GM10248 (cell line): ENCODE measurements at regions not wholly inside any gene's neighbourhood (a gene's known extent, or its start where the extent isn't known, plus 50 kb on each side); places are given as distances from the start of the nearest gene placed in this dataset.

Experiments
- CTCF ChIA-PET: fragments of 300-600 bp; sonication (Branson Sonifier 250); formaldehyde crosslinking; extraction: SDS; loops from one replicate; lab custom pipeline; 2021; ENCODE audit warnings: antibody characterized with exemption; lab: Yijun Ruan, JAX
- POLR2A ChIA-PET: fragments of 350-650 bp; sonication (Branson Sonifier 250); formaldehyde crosslinking; extraction: SDS; loops from one replicate; lab custom pipeline; 2020; ENCODE audit warnings: antibody characterized with exemption; lab: Yijun Ruan, JAX
- DNase-seq: peaks from one replicate; pipeline ENCODE4 v3.0.0; 2012; ENCODE audit errors: extremely low spot score
- TF ChIP-seq, protein P1 (sequence below): IDR thresholded peaks from 2 replicates; pipeline ENCODE4 v1.5.1; 2012; ENCODE audit warnings: mild to moderate bottlenecking, low read depth; ENCODE audit errors: extremely low read depth, missing control alignments, control extremely low read depth

DNA sequence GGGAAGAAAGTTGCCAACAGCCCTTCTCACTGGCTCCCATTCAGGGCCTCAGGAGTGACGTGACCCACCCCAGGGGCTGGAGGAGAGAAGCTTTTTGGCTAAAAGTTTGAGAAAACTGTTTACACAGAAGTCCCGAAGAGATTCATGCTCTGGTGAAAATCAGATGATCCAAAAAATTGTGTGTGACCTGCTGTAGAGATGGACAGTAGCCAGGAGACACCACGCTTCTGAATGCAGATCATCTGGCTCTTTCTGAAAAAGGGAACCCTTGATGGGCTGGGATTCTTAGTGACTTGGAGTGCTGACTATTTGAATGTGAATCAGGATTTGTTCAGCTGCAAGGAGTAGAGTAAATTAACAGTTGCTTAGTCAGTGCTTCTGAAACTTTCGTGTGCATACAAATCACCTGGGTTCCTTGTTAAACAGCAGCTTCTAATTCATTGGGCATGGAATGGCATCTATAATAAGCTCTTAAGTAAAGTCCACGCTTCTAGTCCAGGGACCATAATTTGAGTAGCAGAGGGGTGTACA is 265.1 kb downstream of the PREX1 start:
- ChIA-PET CTCF (interaction anchor here (1.1 to 1.5 kb wide), 3 partner anchors 19 to 82 kb away, joined by 3 read pairs; no protein-coding TSS in a partner anchor), POLR2A (no interaction called here)
- no peak for DNase-seq
- TF ChIP-seq, protein P1, sequence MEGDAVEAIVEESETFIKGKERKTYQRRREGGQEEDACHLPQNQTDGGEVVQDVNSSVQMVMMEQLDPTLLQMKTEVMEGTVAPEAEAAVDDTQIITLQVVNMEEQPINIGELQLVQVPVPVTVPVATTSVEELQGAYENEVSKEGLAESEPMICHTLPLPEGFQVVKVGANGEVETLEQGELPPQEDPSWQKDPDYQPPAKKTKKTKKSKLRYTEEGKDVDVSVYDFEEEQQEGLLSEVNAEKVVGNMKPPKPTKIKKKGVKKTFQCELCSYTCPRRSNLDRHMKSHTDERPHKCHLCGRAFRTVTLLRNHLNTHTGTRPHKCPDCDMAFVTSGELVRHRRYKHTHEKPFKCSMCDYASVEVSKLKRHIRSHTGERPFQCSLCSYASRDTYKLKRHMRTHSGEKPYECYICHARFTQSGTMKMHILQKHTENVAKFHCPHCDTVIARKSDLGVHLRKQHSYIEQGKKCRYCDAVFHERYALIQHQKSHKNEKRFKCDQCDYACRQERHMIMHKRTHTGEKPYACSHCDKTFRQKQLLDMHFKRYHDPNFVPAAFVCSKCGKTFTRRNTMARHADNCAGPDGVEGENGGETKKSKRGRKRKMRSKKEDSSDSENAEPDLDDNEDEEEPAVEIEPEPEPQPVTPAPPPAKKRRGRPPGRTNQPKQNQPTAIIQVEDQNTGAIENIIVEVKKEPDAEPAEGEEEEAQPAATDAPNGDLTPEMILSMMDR: no peak

DNA sequence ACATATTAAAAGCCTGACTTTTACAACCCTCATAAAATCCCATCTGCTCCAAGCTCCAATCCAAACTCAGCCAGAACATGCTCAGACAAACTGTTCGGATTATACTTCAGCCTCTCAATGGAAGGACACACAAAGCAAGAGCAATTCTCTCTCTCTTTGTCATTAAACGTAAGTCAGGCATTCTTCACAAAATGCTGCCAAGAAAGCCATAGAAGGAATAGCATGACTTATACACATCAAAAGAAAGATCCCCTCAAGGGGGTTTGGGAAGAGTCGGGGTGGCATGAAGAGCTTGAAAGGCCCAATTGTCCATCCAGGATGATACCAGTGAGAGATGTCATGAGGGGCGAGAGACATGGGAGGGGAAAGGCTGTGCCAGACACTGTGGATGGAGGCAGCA is 268.9 kb downstream of the PREX1 start:
- CTCF ChIA-PET: interaction anchor here (1.0 to 2.4 kb wide), 3 partner anchors 22 to 62 kb away, joined by 3 to 8 read pairs (median 4); no protein-coding TSS in a partner anchor
- POLR2A ChIA-PET: interaction anchor here (0.6 kb wide), 1 partner anchor 42 kb away, joined by 3 read pairs; no protein-coding TSS in a partner anchor
- no peak for DNase-seq
- TF ChIP-seq, protein P1: no peak

DNA sequence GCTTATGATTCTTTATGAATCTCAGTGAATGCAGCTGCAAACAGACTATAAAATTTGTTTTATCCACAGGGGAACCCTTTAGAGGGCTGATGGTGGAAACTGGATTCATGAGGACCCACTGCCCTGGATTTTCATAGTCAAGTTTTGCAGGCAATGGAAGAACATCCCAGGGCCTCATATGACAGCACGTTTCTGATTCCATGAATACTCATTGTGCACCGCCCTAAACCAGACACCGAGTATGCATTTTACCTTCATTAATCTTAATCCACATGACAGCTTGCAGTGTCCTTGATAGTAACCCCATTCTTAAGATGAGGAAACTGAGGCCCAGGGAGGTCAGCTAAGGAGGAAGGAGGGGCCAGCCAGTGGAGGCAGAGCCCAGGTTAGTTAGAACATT is 270.4 kb downstream of the PREX1 start:
- CTCF ChIA-PET: interaction anchor here (1.0 to 2.4 kb wide), 3 partner anchors 8 to 62 kb away, joined by 3 to 8 read pairs (median 4); no protein-coding TSS in a partner anchor
- TF ChIP-seq, protein P1: no peak
- DNase-seq: no peak
- POLR2A ChIA-PET: no interaction called here

DNA sequence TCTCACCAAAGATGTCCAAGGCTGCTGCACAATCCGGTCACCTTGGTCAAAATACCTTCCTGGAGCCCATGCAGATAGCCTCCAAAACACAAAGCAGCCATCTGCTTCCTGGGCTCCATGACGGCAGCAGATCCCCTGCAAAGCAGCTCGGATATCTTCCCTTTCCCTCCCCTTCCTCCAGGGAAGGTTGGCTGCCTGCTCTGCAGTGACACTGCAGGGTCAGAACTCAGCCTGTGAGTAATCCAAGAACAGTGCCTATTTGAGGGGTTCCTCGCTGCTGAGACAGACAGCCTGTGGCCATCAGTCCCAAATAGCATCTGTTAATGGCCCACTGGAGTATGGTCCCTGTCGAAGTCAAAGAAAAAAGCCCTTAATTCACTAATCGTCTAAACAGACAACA is 270.8 kb downstream of the PREX1 start:
- no peak for DNase-seq
- CTCF ChIA-PET: interaction anchor here (1.6 to 2.4 kb wide), 2 partner anchors 8 to 20 kb away, joined by 4 to 8 read pairs; no protein-coding TSS in a partner anchor
- POLR2A ChIA-PET: no interaction called here
- TF ChIP-seq, protein P1: no peak

DNA sequence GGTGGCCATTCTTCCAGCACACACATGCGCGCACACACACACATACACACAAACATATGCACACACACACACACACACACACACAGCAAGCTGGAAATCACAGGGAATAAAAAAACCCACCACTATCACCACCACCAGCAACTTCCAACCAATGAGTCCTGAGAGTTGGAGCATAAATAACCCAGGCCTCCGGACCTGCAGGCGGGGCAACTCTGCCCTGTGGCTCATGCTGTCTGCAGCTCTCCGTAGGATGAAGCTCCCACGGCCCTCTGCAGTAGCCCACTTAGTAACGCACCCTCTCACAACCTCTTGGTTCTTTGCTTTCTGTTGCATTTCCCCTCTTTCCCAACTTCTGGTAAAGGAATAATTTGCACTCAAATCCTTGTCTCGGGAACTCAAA is 275.2 kb downstream of the PREX1 start:
- ChIA-PET POLR2A (no interaction called here), CTCF (no interaction called here)
- TF ChIP-seq, protein P1: no peak
- DNase-seq: no peak

DNA sequence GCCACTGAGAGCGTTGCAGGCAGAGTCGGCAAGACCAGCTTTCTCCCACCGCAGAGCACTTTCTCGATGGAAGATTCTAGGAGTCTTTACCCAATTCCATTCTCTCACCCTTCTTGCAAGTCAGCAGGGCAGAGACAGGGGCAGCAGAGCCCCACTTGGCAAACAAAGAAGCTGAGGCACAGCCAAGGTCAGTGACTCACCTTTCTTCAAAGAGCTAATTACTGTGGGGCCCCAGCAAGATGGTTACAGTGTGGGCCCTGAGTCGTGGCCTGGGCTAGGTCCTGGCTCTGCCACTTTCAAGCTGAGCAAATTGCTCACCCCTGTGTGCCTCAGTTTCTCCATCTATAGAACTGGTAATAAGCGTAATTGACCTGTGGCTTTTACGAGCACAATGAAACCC is 277.0 kb downstream of the PREX1 start:
- DNase-seq: no peak
- ChIA-PET CTCF (interaction anchor here (1.3 to 1.7 kb wide), 2 partner anchors 21 to 70 kb away, joined by 3 to 11 read pairs; no protein-coding TSS in a partner anchor), POLR2A (no interaction called here)
- TF ChIP-seq, protein P1: no peak
